GM12878 (cell line): ENCODE measurements at regions not wholly inside any gene's neighbourhood (a gene's known extent, or its start where the extent isn't known, plus 50 kb on each side); places are given as distances from the start of the nearest gene placed in this dataset.

ENCODE experiments used
- ATAC-seq: fragments of 200-7000 bp; cut with Tn5 transposase; 3 replicates; pipeline ENCODE4 v1.9.1; 2020; ENCODE audit warnings: mild to moderate bottlenecking, moderate library complexity
- BruUV-seq: library from RNA; stranded (reverse); fragments of 400-500 nt; replicated peaks from 2 replicates; lab custom pipeline; 2021; lab: Mats Ljungman, UMichigan
- CTCF ChIA-PET: fragments of 300-600 bp; sonication (Branson Sonifier 250); formaldehyde crosslinking; extraction: SDS; loops from one replicate; lab custom pipeline; 2021; ENCODE audit warnings: inconsistent platforms; lab: Yijun Ruan, JAX
- POLR2A ChIA-PET: fragments of 350-600 bp; formaldehyde crosslinking; extraction: SDS; loops from one replicate; lab custom pipeline; 2021; ENCODE audit warnings: inconsistent platforms; lab: Charles Lee
- RAD21 ChIA-PET: fragments of 300-600 bp; sonication (Branson Sonifier 250); formaldehyde crosslinking; loops from one replicate; lab custom pipeline; 2023; ENCODE audit warnings: antibody characterized with exemption; ENCODE audit not compliant: unreplicated experiment; lab: Charles Lee
- SMC1A ChIA-PET: fragments of 300-600 bp; sonication (Branson Sonifier 250); formaldehyde crosslinking; loops from one replicate; lab custom pipeline; 2023; ENCODE audit not compliant: unreplicated experiment, uncharacterized antibody; lab: Charles Lee
- DNase-seq: peaks from one replicate; pipeline ENCODE4 v3.0.0-alpha.2; 2011; ENCODE audit warnings: low read depth, low spot score
- FAIRE-seq: peaks from 3 replicates; lab custom pipeline; 2011; peaks lifted over from hg19 to GRCh38; lab: Jason Lieb, UNC
- H2AFZ ChIP-seq: 2 replicates; pipeline ENCODE4 v1.6.0; 2011; ENCODE audit warnings: low read depth, low read length, control low read depth; ENCODE audit not compliant: control insufficient read depth
- H3K27ac ChIP-seq: 2 replicates; pipeline ENCODE4 v1.5.1; 2011; ENCODE audit warnings: control low read depth; ENCODE audit not compliant: control insufficient read depth, insufficient read depth
- H3K27me3 ChIP-seq, 2 experiments: replicated peaks in 1 of 2; 2 replicates each; pipeline versions ENCODE4 v1.6.0 to v1.6.1; 2011; ENCODE audit warnings: low read length in 1 of 2; ENCODE audit not compliant: control insufficient read depth in 2 of 2, insufficient read depth in 2 of 2
- H3K36me3 ChIP-seq, 2 experiments: 2 replicates each; pipeline ENCODE4 v1.5.1; 2011; ENCODE audit warnings: low read length in 1 of 2; ENCODE audit not compliant: control insufficient read depth in 2 of 2, insufficient read depth in 2 of 2
- H3K4me1 ChIP-seq: 2 replicates; pipeline ENCODE4 v1.6.1; 2011; ENCODE audit warnings: mild to moderate bottlenecking, low read length, moderate library complexity, mixed read lengths; ENCODE audit not compliant: control insufficient read depth, insufficient read depth
- H3K4me2 ChIP-seq: 2 replicates; pipeline ENCODE4 v1.6.0; 2011; ENCODE audit warnings: control low read depth; ENCODE audit not compliant: control insufficient read depth, insufficient read depth
- H3K4me3 ChIP-seq: fragments of 200-600 bp; sonication (generic); 2 replicates; pipeline ENCODE4 v1.5.1; 2016
- H3K79me2 ChIP-seq: 2 replicates; pipeline ENCODE4 v1.6.0; 2011; ENCODE audit warnings: low read length; ENCODE audit not compliant: control insufficient read depth, insufficient read depth
- H3K9ac ChIP-seq: 2 replicates; pipeline ENCODE4 v1.8.0; 2011; ENCODE audit warnings: low read length, control low read depth, mixed read lengths; ENCODE audit not compliant: control insufficient read depth, insufficient read depth
- H3K9me3 ChIP-seq: replicated peaks from 3 replicates; pipeline ENCODE4 v1.5.1; 2011; ENCODE audit warnings: mild to moderate bottlenecking, low read length; ENCODE audit not compliant: control insufficient read depth, insufficient read depth
- H4K20me1 ChIP-seq: 2 replicates; pipeline ENCODE4 v1.6.0; 2011; ENCODE audit not compliant: control insufficient read depth, insufficient read depth
- BRCA1 ChIP-seq: IDR thresholded peaks from 2 replicates; pipeline ENCODE4 v1.6.1; 2011; ENCODE audit warnings: low read depth, low read length, improper control_type of control experiment
- CHD2 ChIP-seq: IDR thresholded peaks from 2 replicates; pipeline ENCODE4 v1.6.1; 2011; ENCODE audit warnings: low read depth, low read length, improper control_type of control experiment, borderline replicate concordance
- FOXM1 ChIP-seq: IDR thresholded peaks from 2 replicates; pipeline ENCODE4 v1.6.1; 2012; ENCODE audit warnings: low read depth, mild to moderate bottlenecking, inconsistent platforms, low read length, moderate library complexity
- IKZF2 ChIP-seq, 2 experiments: fragments of 450-650 bp; IDR thresholded peaks; 2 replicates each; pipeline ENCODE4 v1.6.1; 2017; ENCODE audit warnings: mild to moderate bottlenecking in 2 of 2, moderate library complexity in 2 of 2
- NFIC ChIP-seq: IDR thresholded peaks from 2 replicates; pipeline ENCODE4 v1.6.1; 2012; ENCODE audit warnings: low read depth, mild to moderate bottlenecking, inconsistent platforms, low read length, moderate library complexity
- NFYA ChIP-seq: IDR thresholded peaks from 2 replicates; pipeline ENCODE4 v1.6.1; 2011; ENCODE audit warnings: low read depth, mild to moderate bottlenecking, low read length, improper control_type of control experiment, borderline replicate concordance
- PML ChIP-seq: IDR thresholded peaks from 2 replicates; pipeline ENCODE4 v1.6.1; 2012; ENCODE audit warnings: low read length, inconsistent platforms
- RCOR1 ChIP-seq: conservative IDR thresholded peaks from 2 replicates; pipeline ENCODE4 v1.6.1; 2012; ENCODE audit warnings: low read depth, low read length, improper control_type of control experiment
- SMAD1 ChIP-seq: fragments of 450-650 bp; IDR thresholded peaks from 2 replicates; pipeline ENCODE4 v1.6.1; 2018; ENCODE audit warnings: mild to moderate bottlenecking, low read depth; ENCODE audit not compliant: partially characterized antibody
- ZNF592 ChIP-seq: fragments of 450-650 bp; IDR thresholded peaks from 2 replicates; pipeline ENCODE4 v1.6.1; 2017; ENCODE audit warnings: mild to moderate bottlenecking, moderate library complexity
- ZNF622 ChIP-seq: fragments of 450-650 bp; IDR thresholded peaks from 2 replicates; pipeline ENCODE4 v1.6.1; 2017; ENCODE audit warnings: mild to moderate bottlenecking, inconsistent platforms
- WGBS: methylation state at CpG from one replicate; pipeline ENCODE4 v1.1.6; 2016; ENCODE audit warnings: low lambda C conversion rate; ENCODE audit not compliant: insufficient replicate concordance, insufficient coverage; ENCODE audit errors: missing lambda C conversion rate; 5-methylcytosine and 5-hydroxymethylcytosine counted together
- in situ Hi-C: fragments of 300-500 bp; cut with MboI; formaldehyde crosslinking; loops from 9 replicates; pipeline ENCODE4 v1.14.3; 2018; ENCODE audit warnings: mixed read lengths
- intact Hi-C: fragments of 100-400 bp; cut with micrococcal nuclease; formaldehyde crosslinking; loops from one replicate; pipeline ENCODE4 v1.14.2; 2022; ENCODE audit not compliant: unreplicated experiment
- TF ChIP-seq, protein P1 (sequence below): fragments of 450-650 bp; IDR thresholded peaks from 2 replicates; pipeline ENCODE4 v1.6.1; 2017; ENCODE audit warnings: low read depth, mild to moderate bottlenecking, moderate library complexity

GRCh38 chr10:62562101-62562500, 187.9 kb downstream of the ZNF365 start:
- H3K36me3 ChIP-seq: no peaks in the 10 kb centered on the region
- H3K27me3 ChIP-seq: peaks cover 0 to 5% of the 10 kb centered on the region in 2 experiments; a peak in 3 of 4 replicates
- H3K4me2 ChIP-seq: no peak overlapping the region
- ChIA-PET POLR2A (interaction anchor here (0.7 to 1.1 kb wide), 2 partner anchors 12 to 34 kb away, joined by 3 to 5 read pairs; no protein-coding TSS in a partner anchor), RAD21 (interaction anchor here (1.1 to 3.6 kb wide), 3 partner anchors 20 to 1158 kb away, joined by 3 to 18 read pairs (median 4); no protein-coding TSS in a partner anchor), CTCF (interaction anchor here (0.8 to 4.0 kb wide), 5 partner anchors 8 to 70 kb away, joined by 3 to 19 read pairs (median 3); no protein-coding TSS in a partner anchor), SMC1A (interaction anchor here (0.7 to 4.8 kb wide), 8 partner anchors 10 to 517 kb away, joined by 3 to 27 read pairs (median 3); no protein-coding TSS in a partner anchor)
- no peak overlapping the region for H3K9ac ChIP-seq
- H2AFZ ChIP-seq: no peak overlapping the region
- no peaks in the 10 kb centered on the region for H4K20me1 ChIP-seq
- FAIRE-seq (no peak), DNase-seq (no peak), ATAC-seq (no peak)
- no peaks in the 10 kb centered on the region; the same call in 1 of the 2 replicates for H3K4me1 ChIP-seq
- WGBS: 89% methylated on average over 2 of the region's 2 CpGs
- TF ChIP-seq IKZF2 (IDR thresholded peaks at IDR 0.05) (no peak), NFIC (no peak), RCOR1 (no peak), NFYA (no peak), ZNF592 (no peak), PML (no peak), BRCA1 (no peak), CHD2 (no peak), FOXM1 (no peak), SMAD1 (no peak), ZNF622 (no peak)
- TF ChIP-seq, protein P1, sequence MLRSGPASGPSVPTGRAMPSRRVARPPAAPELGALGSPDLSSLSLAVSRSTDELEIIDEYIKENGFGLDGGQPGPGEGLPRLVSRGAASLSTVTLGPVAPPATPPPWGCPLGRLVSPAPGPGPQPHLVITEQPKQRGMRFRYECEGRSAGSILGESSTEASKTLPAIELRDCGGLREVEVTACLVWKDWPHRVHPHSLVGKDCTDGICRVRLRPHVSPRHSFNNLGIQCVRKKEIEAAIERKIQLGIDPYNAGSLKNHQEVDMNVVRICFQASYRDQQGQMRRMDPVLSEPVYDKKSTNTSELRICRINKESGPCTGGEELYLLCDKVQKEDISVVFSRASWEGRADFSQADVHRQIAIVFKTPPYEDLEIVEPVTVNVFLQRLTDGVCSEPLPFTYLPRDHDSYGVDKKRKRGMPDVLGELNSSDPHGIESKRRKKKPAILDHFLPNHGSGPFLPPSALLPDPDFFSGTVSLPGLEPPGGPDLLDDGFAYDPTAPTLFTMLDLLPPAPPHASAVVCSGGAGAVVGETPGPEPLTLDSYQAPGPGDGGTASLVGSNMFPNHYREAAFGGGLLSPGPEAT: no peak
- intact Hi-C loops: no loop called here
- H3K27ac ChIP-seq: no peak overlapping the region
- H3K9me3 ChIP-seq: no peaks in the 10 kb centered on the region
- H3K4me3 ChIP-seq: no peak overlapping the region
- BruUV-seq: no TSS peak
- H3K79me2 ChIP-seq: no peaks in the 10 kb centered on the region
- in situ Hi-C loops: no loop called here
